SKM-1 (cell line): ENCODE measurements at regions not wholly inside any gene's neighbourhood (a gene's known extent, or its start where the extent isn't known, plus 50 kb on each side); places are given as distances from the start of the nearest gene placed in this dataset.

ENCODE experiments used
- DNase-seq: peaks from one replicate; lab custom pipeline; 2025; ENCODE audit not compliant: unreplicated experiment; lab: John Stamatoyannopoulos, UW

- DNase-seq: peak; percentile 63
Observed at GRCh38 chr13:30004204-30004603, 153.8 kb upstream of the UBL3 start.

GRCh38 chr13:30002577-30002976 lies 152.2 kb upstream of the UBL3 start:
- no peak for DNase-seq

GRCh38 chr13:30000370-30000765 lies 150.0 kb upstream of the UBL3 start:
- DNase-seq: no peak

GRCh38 chr13:29999492-30000369 lies 149.3 kb upstream of the UBL3 start:
- no peak for DNase-seq

GRCh38 chr13:29996316-29996715 lies 145.9 kb upstream of the UBL3 start:
- DNase-seq: no peak

- DNase-seq: no peak
Observed at GRCh38 chr13:29994911-29995595, 144.6 kb upstream of the UBL3 start.

GRCh38 chr13:29993716-29994488 lies 143.5 kb upstream of the UBL3 start:
- no peak for DNase-seq

GRCh38 chr13:29993196-29993595 lies 142.8 kb upstream of the UBL3 start:
- DNase-seq: no peak

- no peak for DNase-seq
Observed at GRCh38 chr13:29991343-29991742, 140.9 kb upstream of the UBL3 start.

- DNase-seq: no peak
Observed at GRCh38 chr13:29987340-29987739, 136.9 kb upstream of the UBL3 start.

- no peak for DNase-seq
Observed at GRCh38 chr13:29980339-29980738, 129.9 kb upstream of the UBL3 start.

GRCh38 chr13:29978211-29978610 lies 127.8 kb upstream of the UBL3 start:
- DNase-seq: no peak

GRCh38 chr13:29977476-29978120 lies 127.2 kb upstream of the UBL3 start:
- no peak for DNase-seq

GRCh38 chr13:29976535-29976934 lies 126.1 kb upstream of the UBL3 start:
- no peak for DNase-seq

GRCh38 chr13:29975283-29975682 lies 124.9 kb upstream of the UBL3 start:
- DNase-seq: no peak

GRCh38 chr13:29969286-29969685 lies 118.9 kb upstream of the UBL3 start:
- no peak for DNase-seq

GRCh38 chr13:29964181-29964845 lies 113.9 kb upstream of the UBL3 start:
- DNase-seq: no peak

GRCh38 chr13:29963089-29963488 lies 112.7 kb upstream of the UBL3 start:
- no peak for DNase-seq

- DNase-seq: no peak
Observed at GRCh38 chr13:29961036-29961670, 110.7 kb upstream of the UBL3 start.

- DNase-seq: no peak
Observed at GRCh38 chr13:29959603-29960002, 109.2 kb upstream of the UBL3 start.
